A673 (cell line): ENCODE measurements at regions not wholly inside any gene's neighbourhood (a gene's known extent, or its start where the extent isn't known, plus 50 kb on each side); places are given as distances from the start of the nearest gene placed in this dataset.

Source experiments
- BruUV-seq: library from RNA; stranded (reverse); fragments of 400-500 nt; replicated peaks from 2 replicates; lab custom pipeline; 2021; lab: Mats Ljungman, UMichigan
- CTCF ChIA-PET: fragments of 300-600 bp; sonication (Branson Sonifier 250); formaldehyde crosslinking; loops from one replicate; lab custom pipeline; 2022; ENCODE audit warnings: antibody characterized with exemption; lab: Charles Lee
- POLR2A ChIA-PET: fragments of 300-600 bp; sonication (Branson Sonifier 250); formaldehyde crosslinking; loops from one replicate; lab custom pipeline; 2022; ENCODE audit warnings: antibody characterized with exemption; ENCODE audit not compliant: low non-redundant PET; lab: Charles Lee
- DNase-seq: peaks from one replicate; pipeline ENCODE4 v3.0.0-alpha.2; 2015; ENCODE audit warnings: low spot score
- H3K27ac ChIP-seq: fragments of 200-600 bp; sonication (generic); 2 replicates; pipeline ENCODE4 v1.5.1; 2016; ENCODE audit warnings: mixed run types, low read depth, mild to moderate bottlenecking, mixed read lengths, antibody characterized with exemption, low read length; ENCODE audit not compliant: poor library complexity, severe bottlenecking
- H3K27me3 ChIP-seq: fragments of 200-600 bp; sonication (generic); replicated peaks from 2 replicates; pipeline ENCODE4 v1.6.1; 2017; ENCODE audit warnings: mixed run types, low read depth, mild to moderate bottlenecking, mixed read lengths, antibody characterized with exemption, low read length; ENCODE audit not compliant: insufficient read depth, poor library complexity
- H3K36me3 ChIP-seq: fragments of 200-600 bp; sonication (generic); 2 replicates; pipeline ENCODE4 v1.6.1; 2016; ENCODE audit warnings: mixed run types, mild to moderate bottlenecking, mixed read lengths, antibody characterized with exemption, low read length; ENCODE audit not compliant: insufficient read depth, poor library complexity, severe bottlenecking
- H3K4me1 ChIP-seq: fragments of 200-600 bp; sonication (generic); 2 replicates; pipeline ENCODE4 v1.6.1; 2017; ENCODE audit warnings: mixed run types, mild to moderate bottlenecking, mixed read lengths, antibody characterized with exemption, low read length; ENCODE audit not compliant: insufficient read depth, poor library complexity, severe bottlenecking
- H3K4me3 ChIP-seq: fragments of 200-600 bp; sonication (generic); 2 replicates; pipeline ENCODE4 v1.5.1; 2016; ENCODE audit warnings: low read depth, mixed run types, mild to moderate bottlenecking, mixed read lengths, low read length; ENCODE audit not compliant: poor library complexity, severe bottlenecking
- H3K9me3 ChIP-seq: fragments of 200-600 bp; sonication (generic); 2 replicates; pipeline ENCODE4 v1.6.1; 2016; ENCODE audit warnings: mixed run types, low read depth, mild to moderate bottlenecking, mixed read lengths, antibody characterized with exemption, low read length; ENCODE audit not compliant: poor library complexity, severe bottlenecking
- CTCF ChIP-seq: fragments of 300-800, 200-600 bp; sonication (generic); conservative IDR thresholded peaks from 2 replicates; pipeline ENCODE4 v1.5.1; 2017; ENCODE audit warnings: low read depth, mild to moderate bottlenecking, antibody characterized with exemption, low read length, moderate library complexity, mixed read lengths
- EZH2 ChIP-seq: fragments of 200-600 bp; sonication (generic); IDR thresholded peaks from 2 replicates; pipeline ENCODE4 v1.6.1; 2017; ENCODE audit warnings: borderline replicate concordance, low read depth, mild to moderate bottlenecking, mixed read lengths, antibody characterized with exemption, low read length; ENCODE audit not compliant: poor library complexity, severe bottlenecking
- intact Hi-C: fragments of 100-400 bp; cut with micrococcal nuclease; formaldehyde crosslinking; loops from one replicate; pipeline ENCODE4 v1.10.0; 2022; ENCODE audit not compliant: unreplicated experiment

- TF ChIP-seq EZH2 (no peak), CTCF (no peak)
- Histone ChIP-seq H3K4me3 (no peak overlapping the region), H3K9me3 (no peaks in the 10 kb centered on the region), H3K4me1 (no peaks in the 10 kb centered on the region), H3K27ac (no peak overlapping the region), H3K36me3 (no peaks in the 10 kb centered on the region), H3K27me3 (peaks cover 21% of the 10 kb centered on the region)
- CTCF ChIA-PET: no interaction called here
- POLR2A ChIA-PET: no interaction called here
- BruUV-seq: no TSS peak
- no peak for DNase-seq
- intact Hi-C loops: no loop called here
Measured at GRCh38 chr10:4456279-4456678, 369.7 kb upstream of the AKR1E2 start.

- no peaks in the 10 kb centered on the region for H3K9me3 ChIP-seq
- intact Hi-C loops: no loop called here
- peaks cover 11% of the 10 kb centered on the region for H3K27me3 ChIP-seq
- ChIA-PET CTCF (no interaction called here), POLR2A (no interaction called here)
- H3K4me3 ChIP-seq: no peak overlapping the region
- no TSS peak for BruUV-seq
- H3K27ac ChIP-seq: no peak overlapping the region
- no peak for DNase-seq
- TF ChIP-seq CTCF (no peak), EZH2 (no peak)
- no peaks in the 10 kb centered on the region for H3K36me3 ChIP-seq
- no peaks in the 10 kb centered on the region for H3K4me1 ChIP-seq
Measured at GRCh38 chr10:4453950-4454349, 372.1 kb upstream of the AKR1E2 start.

DNA sequence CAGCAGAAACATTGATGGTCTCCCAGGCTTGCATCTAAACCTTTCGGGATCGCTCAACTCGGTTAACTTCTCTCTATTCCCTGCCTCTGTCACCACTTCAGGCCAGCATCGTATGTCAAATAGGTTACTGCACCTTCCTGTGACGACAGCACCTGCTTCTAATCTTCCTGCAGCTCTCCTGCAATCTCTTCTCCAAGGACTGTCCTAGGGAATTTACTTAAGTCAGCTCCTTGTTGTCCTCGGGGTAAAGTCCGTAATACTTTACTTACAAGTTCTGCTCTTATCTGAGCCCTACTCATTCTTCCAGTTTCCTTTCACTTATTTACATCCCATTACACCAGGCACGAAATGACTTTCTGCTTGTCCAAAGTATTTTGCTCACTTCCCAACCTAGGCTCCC, 372.7 kb upstream of the AKR1E2 start:
- CTCF ChIA-PET: no interaction called here
- intact Hi-C loops: no loop called here
- Histone ChIP-seq H3K9me3 (no peaks in the 10 kb centered on the region), H3K27ac (no peak overlapping the region), H3K4me1 (peaks cover 3% of the 10 kb centered on the region), H3K27me3 (peaks cover 10% of the 10 kb centered on the region), H3K36me3 (no peaks in the 10 kb centered on the region), H3K4me3 (no peak overlapping the region)
- POLR2A ChIA-PET: no interaction called here
- no TSS peak for BruUV-seq
- DNase-seq: no peak
- TF ChIP-seq EZH2 (no peak), CTCF (no peak)
